ENCODE measurements at regions not wholly inside any gene's neighbourhood (a gene's known extent, or its start where the extent isn't known, plus 50 kb on each side); places are given as distances from the start of the nearest gene placed in this dataset.

DNA sequence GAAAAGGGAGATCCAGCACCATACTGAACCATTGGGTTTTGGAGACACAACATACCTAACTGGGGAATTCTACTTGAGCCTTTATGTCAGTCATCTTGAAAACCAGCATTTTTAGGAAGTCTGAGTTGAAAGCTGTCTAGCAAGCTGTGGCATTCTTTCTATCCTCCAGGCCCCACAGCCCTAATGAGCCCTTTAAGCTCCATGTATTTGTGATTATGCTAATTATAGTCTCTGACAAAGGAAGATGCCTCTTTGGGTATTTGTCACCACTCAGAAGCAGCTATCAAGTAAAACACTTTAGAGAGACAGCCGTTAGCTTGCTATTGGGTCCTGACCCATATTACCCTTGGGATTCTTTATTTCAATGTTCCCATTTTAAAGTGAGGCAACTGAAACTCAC, 159.5 kb upstream of the MANEA start:
- TF ChIP-seq, protein P1, sequence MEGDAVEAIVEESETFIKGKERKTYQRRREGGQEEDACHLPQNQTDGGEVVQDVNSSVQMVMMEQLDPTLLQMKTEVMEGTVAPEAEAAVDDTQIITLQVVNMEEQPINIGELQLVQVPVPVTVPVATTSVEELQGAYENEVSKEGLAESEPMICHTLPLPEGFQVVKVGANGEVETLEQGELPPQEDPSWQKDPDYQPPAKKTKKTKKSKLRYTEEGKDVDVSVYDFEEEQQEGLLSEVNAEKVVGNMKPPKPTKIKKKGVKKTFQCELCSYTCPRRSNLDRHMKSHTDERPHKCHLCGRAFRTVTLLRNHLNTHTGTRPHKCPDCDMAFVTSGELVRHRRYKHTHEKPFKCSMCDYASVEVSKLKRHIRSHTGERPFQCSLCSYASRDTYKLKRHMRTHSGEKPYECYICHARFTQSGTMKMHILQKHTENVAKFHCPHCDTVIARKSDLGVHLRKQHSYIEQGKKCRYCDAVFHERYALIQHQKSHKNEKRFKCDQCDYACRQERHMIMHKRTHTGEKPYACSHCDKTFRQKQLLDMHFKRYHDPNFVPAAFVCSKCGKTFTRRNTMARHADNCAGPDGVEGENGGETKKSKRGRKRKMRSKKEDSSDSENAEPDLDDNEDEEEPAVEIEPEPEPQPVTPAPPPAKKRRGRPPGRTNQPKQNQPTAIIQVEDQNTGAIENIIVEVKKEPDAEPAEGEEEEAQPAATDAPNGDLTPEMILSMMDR (IDR thresholded peaks at IDR 0.05), result no peak
- TF ChIP-seq POLR2A (IDR thresholded peaks at IDR 0.05) (no peak), POLR2AphosphoS5 (IDR thresholded peaks at IDR 0.05) (no peak)
- Histone ChIP-seq H3K4me1 (replicated peaks) (no peaks in the 10 kb centered on the region), H3K27me3 (replicated peaks; ENCODE audit: insufficient read depth) (no peaks in the 10 kb centered on the region), H3K27ac (no peak overlapping the region), H3K9me3 (no peaks in the 10 kb centered on the region), H3K36me3 (no peaks in the 10 kb centered on the region), H3K4me3 (no peak overlapping the region)
- intact Hi-C loops (cut with DNase I), result no loop called here
- WGBS, result 0% methylated on average over 1 of the region's 1 CpG
- no peak for DNase-seq (ENCODE audit: low spot score)

DNA sequence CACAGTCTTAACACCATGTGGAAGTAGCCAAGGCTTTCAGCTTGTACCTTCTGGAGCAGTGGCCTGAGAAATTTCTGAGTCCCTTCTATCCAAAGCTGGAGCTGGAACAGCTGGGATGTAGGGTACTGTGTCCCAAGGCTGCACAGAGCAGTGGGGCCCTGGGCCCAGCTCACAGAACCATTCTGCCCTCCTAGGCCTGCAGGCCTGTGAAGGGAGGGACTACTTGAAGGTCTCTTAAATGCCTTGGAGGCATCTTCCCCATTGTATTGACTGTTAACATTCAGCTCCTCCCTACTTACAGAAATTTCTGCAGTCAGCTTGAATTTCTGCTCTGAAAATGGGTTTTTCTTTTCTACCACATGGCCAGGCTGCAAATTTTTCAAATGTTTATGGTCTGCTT, 156.5 kb upstream of the MANEA start:
- TF ChIP-seq, protein P1 (IDR thresholded peaks at IDR 0.05), result no peak
- TF ChIP-seq POLR2AphosphoS5 (IDR thresholded peaks at IDR 0.05), result no peak
- no peak for TF ChIP-seq POLR2A (IDR thresholded peaks at IDR 0.05)
- H3K9me3 ChIP-seq, result no peaks in the 10 kb centered on the region
- H3K27me3 ChIP-seq (replicated peaks; ENCODE audit: insufficient read depth), result no peaks in the 10 kb centered on the region
- H3K27ac ChIP-seq, result no peak overlapping the region
- no peaks in the 10 kb centered on the region for H3K4me1 ChIP-seq (replicated peaks)
- H3K36me3 ChIP-seq, result no peaks in the 10 kb centered on the region
- H3K4me3 ChIP-seq, result no peak overlapping the region
- no peak for DNase-seq (ENCODE audit: low spot score)
- intact Hi-C loops (cut with DNase I), result no loop called here

DNA sequence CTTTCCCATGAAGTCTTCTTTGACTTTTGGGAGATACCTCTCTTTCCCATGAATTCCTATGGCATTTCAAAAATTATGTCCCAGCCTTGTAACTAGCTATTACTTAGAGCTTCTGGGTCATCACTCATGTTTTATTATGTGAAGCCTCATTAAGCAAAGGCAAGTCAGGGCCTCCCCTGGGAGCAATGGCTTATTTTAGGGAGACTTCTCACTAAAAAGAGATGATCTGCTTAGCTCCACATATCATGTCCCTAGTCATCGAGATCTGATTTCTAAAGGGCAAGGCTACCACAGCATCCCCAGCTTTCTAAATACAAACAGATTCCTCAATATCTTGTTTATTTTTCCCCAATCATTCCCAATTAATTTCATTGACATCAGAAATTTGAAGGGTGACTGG, 154.0 kb upstream of the MANEA start:
- Histone ChIP-seq H3K9me3 (no peaks in the 10 kb centered on the region), H3K27ac (no peak overlapping the region), H3K4me3 (no peak overlapping the region), H3K27me3 (replicated peaks; ENCODE audit: insufficient read depth) (no peaks in the 10 kb centered on the region), H3K36me3 (no peaks in the 10 kb centered on the region), H3K4me1 (replicated peaks) (no peaks in the 10 kb centered on the region)
- no peak for TF ChIP-seq POLR2AphosphoS5 (IDR thresholded peaks at IDR 0.05)
- no peak for TF ChIP-seq POLR2A (IDR thresholded peaks at IDR 0.05)
- 64% methylated on average over 1 of the region's 1 CpG for WGBS
- no peak for DNase-seq (ENCODE audit: low spot score)
- intact Hi-C loops (cut with DNase I), result no loop called here

DNA sequence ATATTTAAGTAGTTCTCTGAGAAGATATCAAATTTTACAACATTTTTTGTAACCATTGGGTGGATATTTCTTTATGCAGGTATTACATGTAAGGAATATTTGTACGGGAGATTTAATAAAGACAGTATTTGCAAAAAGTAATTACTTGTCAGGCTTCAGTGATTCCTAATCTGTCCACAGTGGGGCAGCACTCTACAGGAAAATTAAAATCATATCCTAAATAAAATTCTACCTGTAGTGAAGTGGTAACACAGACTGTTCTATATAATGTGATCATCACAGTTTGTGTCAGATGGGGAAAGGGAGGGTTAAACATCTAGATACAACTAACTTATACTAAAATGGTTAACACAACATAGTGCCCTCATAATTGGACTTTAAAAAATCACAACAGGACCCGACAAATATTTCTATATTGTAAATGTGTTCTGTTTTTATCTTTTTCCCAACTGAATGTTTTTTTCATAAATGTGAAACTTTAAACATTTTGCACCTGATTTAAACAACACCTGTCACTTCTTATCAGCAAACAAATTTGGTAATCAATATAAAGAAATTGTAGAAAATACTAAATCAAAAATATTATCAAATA, 145.6 kb upstream of the MANEA start:
- intact Hi-C loops (cut with DNase I), result no loop called here
- H3K4me1 ChIP-seq (replicated peaks), result no peaks in the 10 kb centered on the region
- no peak overlapping the region for H3K27ac ChIP-seq
- WGBS, result 45% methylated on average over 2 of the region's 2 CpGs
- no peaks in the 10 kb centered on the region for H3K27me3 ChIP-seq (replicated peaks; ENCODE audit: insufficient read depth)
- TF ChIP-seq, protein P1 (IDR thresholded peaks at IDR 0.05), result peak in 3 of 4 experiments; percentile 51 to 79 (median 68)
- no peak for TF ChIP-seq POLR2A (IDR thresholded peaks at IDR 0.05)
- no peak for TF ChIP-seq POLR2AphosphoS5 (IDR thresholded peaks at IDR 0.05)
- peak; percentile 35 for DNase-seq (ENCODE audit: low spot score)
- H3K36me3 ChIP-seq, result no peaks in the 10 kb centered on the region
- H3K9me3 ChIP-seq, result no peaks in the 10 kb centered on the region
- H3K4me3 ChIP-seq, result no peak overlapping the region

DNA sequence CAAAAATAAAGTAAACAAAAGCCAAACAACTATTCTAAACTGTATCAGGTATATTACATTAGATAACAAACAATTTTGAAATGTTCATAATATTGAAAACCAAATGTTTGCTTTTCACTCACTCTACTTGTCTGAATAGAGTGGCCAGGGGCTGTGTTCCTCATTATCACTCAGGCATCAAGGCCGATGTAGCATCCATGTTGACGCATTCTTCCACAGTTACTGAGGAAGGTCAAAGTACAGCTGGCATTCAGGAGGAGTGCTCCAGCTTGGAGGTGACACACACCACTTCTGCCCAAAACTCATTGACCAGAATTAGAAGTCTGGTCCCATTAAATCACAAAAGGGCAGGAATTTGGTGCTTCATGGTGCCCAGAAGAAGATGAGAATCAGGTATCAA, 137.6 kb upstream of the MANEA start:
- WGBS, result 87% methylated on average over 2 of the region's 2 CpGs
- DNase-seq (ENCODE audit: low spot score), result no peak
- H3K36me3 ChIP-seq, result no peaks in the 10 kb centered on the region
- H3K4me1 ChIP-seq (replicated peaks), result no peaks in the 10 kb centered on the region
- TF ChIP-seq POLR2A (IDR thresholded peaks at IDR 0.05) (no peak), POLR2AphosphoS5 (IDR thresholded peaks at IDR 0.05) (no peak)
- TF ChIP-seq, protein P1 (IDR thresholded peaks at IDR 0.05), result no peak
- no peak overlapping the region for H3K4me3 ChIP-seq
- no peaks in the 10 kb centered on the region for H3K27me3 ChIP-seq (replicated peaks; ENCODE audit: insufficient read depth)
- intact Hi-C loops (cut with DNase I), result no loop called here
- H3K27ac ChIP-seq, result no peak overlapping the region
- H3K9me3 ChIP-seq, result no peaks in the 10 kb centered on the region

All from prostate gland (tissue), 2 donors.